ENCODE measurements at regions not wholly inside any gene's neighbourhood (a gene's known extent, or its start where the extent isn't known, plus 50 kb on each side); places are given as distances from the start of the nearest gene placed in this dataset.

GRCh38 chr14:23708343-23708742 lies 72.2 kb downstream of the DHRS2 start:
- TF ChIP-seq ZNF274 (IDR thresholded peaks at IDR 0.05; ENCODE audit: low read depth, low read length) (no peak), SUZ12 (IDR thresholded peaks at IDR 0.05; ENCODE audit: extremely low read depth, insufficient read depth, insufficient read length) (no peak), YY1 (IDR thresholded peaks at IDR 0.05; ENCODE audit: insufficient read depth, insufficient read length) (no peak)
- Histone ChIP-seq H3K9ac (ENCODE audit: insufficient read length, low read depth) (no peak overlapping the region), H3K9me3 (ENCODE audit: insufficient read depth, low read length) (peaks cover 38% of the 10 kb centered on the region), H3K36me3 (ENCODE audit: insufficient read depth, insufficient read length, low read length) (no peaks in the 10 kb centered on the region), H3K4me3 (ENCODE audit: insufficient read length, low read depth) (no peak overlapping the region), H3K27me3 (ENCODE audit: insufficient read depth, insufficient read length) (peaks cover 3% of the 10 kb centered on the region), H3K4me1 (ENCODE audit: insufficient read depth, insufficient read length) (no peaks in the 10 kb centered on the region)
- no peak for DNase-seq (ENCODE audit: low read depth, low spot score)

DNA sequence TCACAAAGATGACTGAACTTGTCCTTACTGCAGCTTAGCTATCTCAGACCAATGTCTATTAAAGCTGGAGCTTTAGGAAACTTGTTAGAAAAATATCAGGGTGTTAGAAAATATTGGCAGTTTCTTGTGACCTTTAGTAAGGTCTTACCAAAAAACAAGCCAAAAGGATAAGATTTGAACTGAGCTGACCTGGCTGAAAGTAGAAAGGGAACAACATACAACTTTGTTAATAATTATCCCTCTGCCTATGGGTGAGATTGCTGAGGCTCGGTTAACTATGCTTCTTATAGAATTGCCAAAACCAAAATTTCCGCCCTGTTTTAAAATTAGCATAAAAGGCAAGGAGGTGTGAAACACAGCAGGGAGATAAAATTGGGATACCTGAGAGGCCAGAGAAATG lies 73.8 kb downstream of the DHRS2 start:
- Histone ChIP-seq H3K36me3 (ENCODE audit: insufficient read depth, insufficient read length, low read length) (no peaks in the 10 kb centered on the region), H3K9me3 (ENCODE audit: insufficient read depth, low read length) (peaks cover 22% of the 10 kb centered on the region; the same call in 1 of the 2 replicates), H3K4me1 (ENCODE audit: insufficient read depth, insufficient read length) (no peaks in the 10 kb centered on the region), H3K9ac (ENCODE audit: insufficient read length, low read depth) (no peak overlapping the region), H3K27me3 (ENCODE audit: insufficient read depth, insufficient read length) (peaks cover 3% of the 10 kb centered on the region), H3K4me3 (ENCODE audit: insufficient read length, low read depth) (no peak overlapping the region)
- no peak for DNase-seq (ENCODE audit: low read depth, low spot score)
- TF ChIP-seq SUZ12 (IDR thresholded peaks at IDR 0.05; ENCODE audit: extremely low read depth, insufficient read depth, insufficient read length) = no peak
- no peak for TF ChIP-seq ZNF274 (IDR thresholded peaks at IDR 0.05; ENCODE audit: low read depth, low read length)

DNA sequence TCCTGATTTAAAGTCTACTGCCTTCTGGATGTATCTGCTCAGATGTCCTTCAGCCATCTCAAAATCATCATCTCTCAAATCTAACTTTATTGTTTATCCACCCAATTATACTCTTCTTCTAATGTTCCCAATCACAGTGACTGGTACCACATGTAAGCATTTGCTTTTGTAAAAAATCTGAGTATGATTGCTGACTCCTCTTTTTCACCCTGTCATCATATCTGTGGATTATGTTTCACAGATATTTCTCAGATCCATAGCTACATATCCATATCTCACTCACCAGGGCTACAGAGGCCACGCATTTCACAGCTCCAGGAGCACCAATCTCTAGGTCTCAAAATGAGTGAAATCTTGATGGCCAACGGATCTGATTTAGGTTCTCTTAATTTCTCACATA lies 76.1 kb downstream of the DHRS2 start:
- DNase-seq (ENCODE audit: low read depth, low spot score) = no peak
- peaks cover 3% of the 10 kb centered on the region for H3K27me3 ChIP-seq (ENCODE audit: insufficient read depth, insufficient read length)
- no peak for TF ChIP-seq SUZ12 (IDR thresholded peaks at IDR 0.05; ENCODE audit: extremely low read depth, insufficient read depth, insufficient read length)
- TF ChIP-seq ZNF274 (IDR thresholded peaks at IDR 0.05; ENCODE audit: low read depth, low read length) = no peak
- TF ChIP-seq YY1 (IDR thresholded peaks at IDR 0.05; ENCODE audit: insufficient read depth, insufficient read length) = no peak
- no peaks in the 10 kb centered on the region for H3K36me3 ChIP-seq (ENCODE audit: insufficient read depth, insufficient read length, low read length)
- H3K9me3 ChIP-seq (ENCODE audit: insufficient read depth, low read length) = 0 out of 2 replicates have a peak, but pooled peaks cover 2% of the 10 kb centered on the region
- no peak overlapping the region for H3K4me3 ChIP-seq (ENCODE audit: insufficient read length, low read depth)
- no peaks in the 10 kb centered on the region for H3K4me1 ChIP-seq (ENCODE audit: insufficient read depth, insufficient read length)
- H3K9ac ChIP-seq (ENCODE audit: insufficient read length, low read depth) = no peak overlapping the region

DNA sequence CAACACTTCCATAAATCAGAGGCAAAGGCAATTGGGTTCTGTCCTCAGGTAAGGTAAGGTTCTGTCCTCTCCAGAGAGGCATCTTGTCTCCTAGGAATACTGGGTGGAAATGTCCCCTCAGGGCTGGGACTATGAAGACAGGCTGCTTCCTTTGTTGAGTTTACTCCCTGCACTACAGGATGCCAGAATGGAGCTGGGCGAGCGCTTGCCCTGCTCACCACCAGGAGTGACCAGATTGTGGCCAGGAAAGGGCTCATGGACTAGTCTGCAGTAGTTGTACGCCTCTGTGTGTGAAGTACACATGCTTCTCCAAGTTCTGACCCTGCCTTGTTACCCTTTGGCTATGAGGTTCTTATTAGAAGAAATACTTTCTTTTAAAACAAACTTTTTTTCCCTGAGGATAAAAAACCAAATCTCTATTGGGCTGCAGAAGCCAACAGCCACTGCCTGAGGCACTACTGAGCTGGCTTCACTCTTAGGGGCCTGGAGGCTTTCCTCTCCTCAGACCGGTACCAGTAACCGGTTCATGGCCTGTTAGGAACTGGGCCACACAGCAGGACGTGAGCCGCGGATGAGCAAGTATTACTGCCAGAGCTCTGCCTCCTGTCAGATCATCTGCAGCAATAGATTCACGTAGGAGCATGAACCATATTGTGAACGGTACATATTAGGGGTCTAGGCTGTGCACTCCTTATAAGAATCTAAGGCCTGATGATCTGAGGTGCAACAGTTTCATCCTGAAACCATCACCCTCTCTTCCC lies 83.2 kb downstream of the DHRS2 start:
- no peak for DNase-seq (ENCODE audit: low read depth, low spot score)
- Histone ChIP-seq H3K4me1 (ENCODE audit: insufficient read depth, insufficient read length) (no peaks in the 10 kb centered on the region), H3K27me3 (ENCODE audit: insufficient read depth, insufficient read length) (no peaks in the 10 kb centered on the region), H3K9ac (ENCODE audit: insufficient read length, low read depth) (no peak overlapping the region), H3K4me3 (ENCODE audit: insufficient read length, low read depth) (no peak overlapping the region), H3K36me3 (ENCODE audit: insufficient read depth, insufficient read length, low read length) (no peaks in the 10 kb centered on the region), H3K9me3 (ENCODE audit: insufficient read depth, low read length) (no peaks in the 10 kb centered on the region)
- TF ChIP-seq SUZ12 (IDR thresholded peaks at IDR 0.05; ENCODE audit: extremely low read depth, insufficient read depth, insufficient read length) = no peak
- TF ChIP-seq ZNF274 (IDR thresholded peaks at IDR 0.05; ENCODE audit: low read depth, low read length) = no peak
- TF ChIP-seq YY1 (IDR thresholded peaks at IDR 0.05; ENCODE audit: insufficient read depth, insufficient read length) = no peak

DNA sequence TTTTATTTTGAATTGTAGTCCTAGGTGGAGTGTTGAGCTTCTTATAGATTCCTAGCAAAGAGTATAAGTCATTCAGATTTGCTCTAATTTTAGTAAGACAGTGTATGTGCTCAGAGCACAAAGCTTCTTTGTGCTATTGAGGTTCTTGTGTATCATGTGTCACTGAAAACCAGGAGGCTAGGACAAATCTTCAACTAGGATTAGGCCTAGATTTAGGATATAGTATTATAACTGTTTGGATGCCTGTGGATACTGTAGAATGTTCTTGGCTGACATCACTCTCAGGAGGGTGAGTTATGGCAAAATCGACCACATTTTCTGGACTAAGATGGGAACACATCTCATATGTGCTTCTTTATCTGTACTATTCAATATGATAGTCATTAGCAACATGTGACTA lies 86.5 kb downstream of the DHRS2 start:
- no peak for TF ChIP-seq YY1 (IDR thresholded peaks at IDR 0.05; ENCODE audit: insufficient read depth, insufficient read length)
- TF ChIP-seq ZNF274 (IDR thresholded peaks at IDR 0.05; ENCODE audit: low read depth, low read length) = no peak
- TF ChIP-seq SUZ12 (IDR thresholded peaks at IDR 0.05; ENCODE audit: extremely low read depth, insufficient read depth, insufficient read length) = no peak
- H3K36me3 ChIP-seq (ENCODE audit: insufficient read depth, insufficient read length, low read length) = no peaks in the 10 kb centered on the region
- no peak for DNase-seq (ENCODE audit: low read depth, low spot score)
- H3K9ac ChIP-seq (ENCODE audit: insufficient read length, low read depth) = no peak overlapping the region
- peaks cover 4% of the 10 kb centered on the region for H3K4me1 ChIP-seq (ENCODE audit: insufficient read depth, insufficient read length)
- H3K4me3 ChIP-seq (ENCODE audit: insufficient read length, low read depth) = no peak overlapping the region
- H3K27me3 ChIP-seq (ENCODE audit: insufficient read depth, insufficient read length) = no peaks in the 10 kb centered on the region
- no peaks in the 10 kb centered on the region for H3K9me3 ChIP-seq (ENCODE audit: insufficient read depth, low read length)

- Histone ChIP-seq H3K27me3 (ENCODE audit: insufficient read depth, insufficient read length) (no peaks in the 10 kb centered on the region), H3K4me1 (ENCODE audit: insufficient read depth, insufficient read length) (peaks cover 4% of the 10 kb centered on the region)
- no peak for TF ChIP-seq SUZ12 (IDR thresholded peaks at IDR 0.05; ENCODE audit: extremely low read depth, insufficient read depth, insufficient read length)
Measured at GRCh38 chr14:23723911-23724310, 87.7 kb downstream of the DHRS2 start.

DNA sequence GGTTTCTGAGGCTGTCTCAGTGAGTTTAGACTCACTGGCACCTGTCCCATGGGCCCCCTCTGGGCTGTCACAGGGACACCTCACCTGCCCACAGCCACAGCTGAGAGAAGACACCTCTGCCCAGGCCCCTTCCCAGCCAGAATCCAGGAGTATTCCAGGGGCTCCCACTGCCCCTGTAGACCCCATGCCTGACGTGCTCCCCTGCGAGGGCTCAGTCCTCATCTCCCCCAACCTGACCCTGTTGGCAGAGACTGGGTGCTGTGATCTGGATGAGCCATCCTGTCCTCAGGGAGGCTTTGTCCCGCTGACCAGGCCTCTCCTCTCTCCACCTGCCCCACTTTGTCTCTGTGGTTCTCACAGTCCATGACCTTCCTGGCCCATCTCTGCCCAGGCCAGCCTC lies 89.4 kb downstream of the DHRS2 start:
- peaks cover 4% of the 10 kb centered on the region for H3K4me1 ChIP-seq (ENCODE audit: insufficient read depth, insufficient read length)
- no peak overlapping the region for H3K9ac ChIP-seq (ENCODE audit: insufficient read length, low read depth)
- H3K4me3 ChIP-seq (ENCODE audit: insufficient read length, low read depth) = no peak overlapping the region
- no peaks in the 10 kb centered on the region for H3K27me3 ChIP-seq (ENCODE audit: insufficient read depth, insufficient read length)
- DNase-seq (ENCODE audit: low read depth, low spot score) = no peak
- H3K9me3 ChIP-seq (ENCODE audit: insufficient read depth, low read length) = no peaks in the 10 kb centered on the region
- H3K36me3 ChIP-seq (ENCODE audit: insufficient read depth, insufficient read length, low read length) = no peaks in the 10 kb centered on the region
- TF ChIP-seq YY1 (IDR thresholded peaks at IDR 0.05; ENCODE audit: insufficient read depth, insufficient read length) (no peak), SUZ12 (IDR thresholded peaks at IDR 0.05; ENCODE audit: extremely low read depth, insufficient read depth, insufficient read length) (no peak), ZNF274 (IDR thresholded peaks at IDR 0.05; ENCODE audit: low read depth, low read length) (no peak)

More at GRCh38 chr14:23723911-23724310, 87.7 kb downstream of the DHRS2 start:
- no peak for DNase-seq (ENCODE audit: low read depth, low spot score)
- H3K4me3 ChIP-seq (ENCODE audit: insufficient read length, low read depth) = no peak overlapping the region
- no peak overlapping the region for H3K9ac ChIP-seq (ENCODE audit: insufficient read length, low read depth)
- H3K36me3 ChIP-seq (ENCODE audit: insufficient read depth, insufficient read length, low read length) = no peaks in the 10 kb centered on the region
- H3K9me3 ChIP-seq (ENCODE audit: insufficient read depth, low read length) = no peaks in the 10 kb centered on the region

All from NT2/D1 (cell line).